Right ventricle myocardium inferior (tissue), 1 donor: ENCODE measurements at regions not wholly inside any gene's neighbourhood (a gene's known extent, or its start where the extent isn't known, plus 50 kb on each side); places are given as distances from the start of the nearest gene placed in this dataset.

Experiments used
- ATAC-seq: fragments of 200-7000 bp; cut with Tn5 transposase; one replicate; pipeline ENCODE4 v1.9.1; 2020; ENCODE audit warnings: mild to moderate bottlenecking, moderate library complexity
- DNase-seq: peaks from one replicate; pipeline ENCODE4 v3.0.0; 2021; ENCODE audit errors: missing footprints
- intact Hi-C: fragments of 100-400 bp; cut with DNase I; formaldehyde crosslinking; loops from one replicate; pipeline ENCODE4 v1.11.0; 2022
- donor health status: DM: no; HTN: yes; CAD: no; lungs with severe emphysema.

DNA sequence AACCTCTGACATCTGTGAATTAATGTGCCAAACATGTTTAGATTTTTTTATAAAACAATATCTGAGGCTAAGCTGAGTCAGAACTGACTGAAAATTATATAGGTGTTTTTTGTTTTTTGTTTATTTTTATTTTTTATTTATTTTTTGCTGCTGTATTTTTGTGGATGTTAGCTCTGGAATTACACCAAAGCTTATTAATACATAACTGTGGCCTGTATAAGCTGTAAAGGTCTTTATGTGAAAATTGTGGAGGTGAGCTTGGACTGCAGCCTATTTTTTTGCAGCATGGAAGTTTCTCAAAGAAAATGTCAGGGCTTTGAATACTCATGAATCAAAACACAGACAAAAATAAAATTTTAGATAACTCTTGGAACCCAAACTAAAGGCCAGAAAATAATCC is 199.8 kb downstream of the CHRM3 start:
- intact Hi-C loops: no loop called here
- DNase-seq (no peak), ATAC-seq (no peak)

GRCh38 chr1:239587066-239587465 is 200.7 kb downstream of the CHRM3 start:
- intact Hi-C loops: no loop called here
- ATAC-seq (no peak), DNase-seq (no peak)

- ATAC-seq (no peak), DNase-seq (no peak)
- intact Hi-C loops: no loop called here
These were observed 201.4 kb downstream of the CHRM3 start for GRCh38 chr1:239587574-239588369.

DNA sequence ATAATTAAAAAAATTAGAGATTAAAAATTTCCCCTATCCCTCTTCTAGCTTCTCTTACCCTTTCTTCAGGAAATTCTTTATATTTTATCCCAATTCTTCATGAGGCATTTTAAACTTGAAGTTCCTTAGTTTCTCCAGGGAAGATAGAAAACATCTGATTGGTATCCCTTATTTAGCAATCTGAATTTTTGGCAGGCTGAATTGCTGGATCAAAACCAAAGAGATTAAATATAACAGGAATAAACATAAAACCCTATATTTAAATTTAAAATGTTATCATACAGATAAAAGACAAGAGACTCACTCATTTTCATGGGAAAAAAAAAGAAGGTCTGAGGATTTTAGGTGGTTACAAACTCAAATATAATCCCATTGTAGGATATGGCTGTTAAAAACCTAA is 204.2 kb downstream of the CHRM3 start:
- ATAC-seq: no peak
- intact Hi-C loops: no loop called here
- DNase-seq: no peak

DNA sequence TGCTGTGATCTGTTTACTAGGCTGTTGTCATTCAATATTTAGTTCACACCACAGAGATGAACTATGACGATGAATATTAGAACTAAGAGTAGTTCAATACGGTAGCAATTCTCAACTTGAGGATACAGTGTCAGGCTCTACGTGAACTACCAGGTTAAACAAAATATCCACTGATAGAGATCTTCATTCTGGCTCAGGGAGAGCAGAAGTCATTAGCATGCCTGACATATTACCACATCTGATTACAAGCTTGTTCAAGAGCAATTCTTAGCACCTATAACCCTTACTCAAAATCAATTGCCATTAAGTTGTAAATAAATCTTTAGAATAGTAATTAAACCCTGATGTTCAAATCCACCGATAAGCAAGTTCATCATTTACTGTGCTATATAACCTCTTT is 207.2 kb downstream of the CHRM3 start:
- ATAC-seq (no peak), DNase-seq (no peak)
- intact Hi-C loops: no loop called here

DNA sequence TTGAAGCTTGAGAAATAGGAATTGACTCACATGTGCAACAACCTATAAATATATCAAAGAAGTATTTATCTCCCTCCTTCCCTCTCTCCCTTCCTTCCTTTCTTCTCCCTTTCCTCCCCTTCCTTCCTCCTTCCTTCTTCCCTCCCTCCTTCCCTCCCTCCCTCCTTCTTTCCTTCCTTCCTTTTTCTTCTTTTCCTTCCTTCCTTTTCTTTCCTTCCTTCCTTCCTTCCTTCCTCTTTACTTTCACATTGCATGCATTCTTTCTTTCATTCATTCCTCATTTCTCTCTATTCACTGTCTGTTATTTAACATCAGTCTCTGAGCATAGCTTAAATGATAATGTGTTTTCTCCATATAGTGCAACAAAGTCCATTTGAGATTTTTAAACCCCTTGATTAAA is 214.2 kb downstream of the CHRM3 start:
- ATAC-seq: no peak
- intact Hi-C loops: no loop called here
- DNase-seq: no peak

DNA sequence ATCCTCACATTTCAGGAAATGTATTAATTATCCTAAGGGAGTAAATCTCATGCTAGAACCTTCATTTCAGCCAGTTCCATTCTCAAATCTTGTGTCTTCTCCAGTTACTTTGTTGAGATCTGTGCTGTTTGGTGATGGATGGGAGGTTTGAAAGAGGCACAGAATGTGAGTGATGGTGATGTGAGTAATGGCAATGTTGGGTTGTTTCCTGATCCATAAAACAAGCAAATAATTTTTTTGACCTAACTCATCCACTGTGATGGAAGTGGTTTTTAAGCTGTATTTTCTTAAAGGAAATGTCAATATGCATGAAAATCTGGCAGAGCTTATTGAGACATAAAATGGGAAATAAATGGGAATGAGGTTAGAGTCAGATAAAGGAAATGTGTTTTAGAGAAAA is 214.7 kb downstream of the CHRM3 start:
- ATAC-seq (no peak), DNase-seq (no peak)
- intact Hi-C loops: no loop called here

- DNase-seq (no peak), ATAC-seq (no peak)
- intact Hi-C loops: no loop called here
These were observed 217.2 kb downstream of the CHRM3 start for GRCh38 chr1:239603530-239603929.

DNA sequence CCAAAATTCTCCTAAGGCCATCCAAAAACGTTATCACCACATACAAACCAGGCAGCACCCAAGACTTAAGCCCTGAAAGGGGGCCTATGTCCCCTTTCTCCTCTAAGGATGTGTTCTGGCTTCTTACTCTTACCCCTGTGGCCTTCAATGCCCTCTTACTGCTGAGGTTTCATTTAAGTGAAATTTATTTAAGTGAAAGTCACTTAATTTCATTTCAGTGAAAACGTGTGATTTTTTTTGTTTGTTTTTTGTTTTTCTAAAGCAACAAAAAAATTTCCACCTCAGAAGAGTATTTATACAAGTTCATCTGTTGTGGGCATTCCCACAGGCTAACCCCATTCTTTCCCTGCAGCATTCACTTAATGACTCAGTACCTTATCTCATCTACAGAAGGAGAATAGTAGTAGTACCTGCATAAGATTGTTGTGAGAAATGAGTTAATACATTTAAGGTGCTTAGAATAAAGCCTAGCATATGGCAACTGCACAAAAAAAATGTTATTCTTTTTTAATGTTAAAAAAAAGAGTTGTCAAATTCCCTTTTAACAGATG is 220.6 kb downstream of the CHRM3 start:
- no peak for DNase-seq
- no peak for ATAC-seq
- intact Hi-C loops: no loop called here

- intact Hi-C loops: no loop called here
- ATAC-seq (no peak), DNase-seq (no peak)
These were observed 222.1 kb downstream of the CHRM3 start for GRCh38 chr1:239608469-239608868.

- ATAC-seq: no peak
- intact Hi-C loops: no loop called here
These were observed 226.0 kb downstream of the CHRM3 start for GRCh38 chr1:239612379-239612778.

DNA sequence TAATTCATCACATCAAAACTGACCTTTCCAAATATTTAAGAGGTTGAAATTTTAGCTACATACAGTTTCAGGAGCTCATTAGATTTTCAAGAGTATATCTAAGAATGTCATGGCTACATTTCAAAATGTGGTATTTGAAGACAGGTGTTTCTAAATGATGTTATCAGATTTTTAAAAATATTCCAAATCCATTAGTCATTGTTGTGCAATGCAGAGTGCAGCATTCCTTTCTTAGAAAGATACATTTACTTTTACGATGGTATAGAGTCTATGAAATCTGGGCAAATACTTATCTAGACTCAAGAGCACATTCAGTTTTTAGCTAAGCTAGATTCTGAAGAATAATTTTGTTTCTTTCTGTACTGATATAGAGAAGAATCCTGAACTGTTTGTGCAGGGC is 230.3 kb downstream of the CHRM3 start:
- DNase-seq (no peak), ATAC-seq (no peak)
- intact Hi-C loops: no loop called here

More at GRCh38 chr1:239612379-239612778, 226.0 kb downstream of the CHRM3 start:
- no peak for DNase-seq

DNA sequence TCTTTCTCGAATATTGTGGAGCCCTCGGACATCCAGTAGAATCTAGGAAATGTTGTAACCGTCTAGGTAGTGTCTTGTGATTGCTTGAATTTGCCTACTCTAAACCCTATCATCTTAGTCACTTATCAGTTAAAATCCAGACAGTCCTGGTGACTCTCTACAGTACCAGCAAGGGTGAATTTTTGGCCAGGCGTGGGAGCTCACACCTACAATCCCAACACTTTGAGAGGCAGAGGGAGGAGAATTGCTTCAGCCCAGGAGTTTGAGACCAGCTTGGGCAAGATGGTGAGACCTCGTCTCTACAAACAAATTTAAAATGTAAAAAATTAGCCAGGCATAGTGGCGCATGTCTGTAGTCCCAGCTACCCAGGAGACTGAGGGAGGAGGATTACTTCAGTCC is 230.9 kb downstream of the CHRM3 start:
- DNase-seq (no peak), ATAC-seq (no peak)
- intact Hi-C loops: no loop called here

DNA sequence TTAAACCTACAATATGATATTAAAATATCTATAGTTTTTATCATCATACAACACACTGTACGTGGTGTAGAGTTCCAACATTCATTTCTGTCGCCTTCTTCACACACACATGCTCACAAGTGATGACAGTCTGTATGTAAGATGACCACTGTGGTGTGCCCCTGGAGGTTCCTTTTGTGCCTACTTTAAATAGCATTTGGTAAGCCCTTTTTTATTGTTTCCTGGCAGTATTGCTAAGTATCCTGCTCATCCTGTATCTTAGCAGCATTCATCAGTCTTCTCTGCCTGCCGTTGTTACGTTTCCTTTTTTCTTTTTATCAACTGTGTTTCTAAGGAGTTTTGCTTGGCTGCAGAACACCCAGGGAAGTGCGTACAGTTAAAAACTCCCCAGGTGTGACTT is 231.4 kb downstream of the CHRM3 start:
- DNase-seq (no peak), ATAC-seq (no peak)
- intact Hi-C loops: no loop called here

DNA sequence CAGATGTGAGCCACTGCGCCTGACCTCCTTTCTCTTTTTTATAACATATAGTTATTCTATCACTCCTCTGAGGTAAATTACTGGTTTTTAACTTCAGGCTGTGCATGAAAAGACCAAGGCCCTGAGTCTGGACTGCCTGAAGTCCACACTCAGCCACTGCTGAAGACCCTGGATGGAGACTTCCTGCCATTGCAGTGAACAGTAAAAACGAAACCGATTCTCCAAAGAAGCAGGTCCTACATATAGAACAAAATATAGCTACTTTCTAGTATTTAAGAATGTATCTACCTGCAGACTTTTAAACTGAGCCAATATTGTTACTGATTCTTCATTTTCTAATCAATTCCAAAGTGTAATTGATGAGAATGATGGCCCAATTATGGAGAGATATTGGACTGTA is 232.8 kb downstream of the CHRM3 start:
- intact Hi-C loops: no loop called here
- no peak for DNase-seq
- ATAC-seq: no peak

DNA sequence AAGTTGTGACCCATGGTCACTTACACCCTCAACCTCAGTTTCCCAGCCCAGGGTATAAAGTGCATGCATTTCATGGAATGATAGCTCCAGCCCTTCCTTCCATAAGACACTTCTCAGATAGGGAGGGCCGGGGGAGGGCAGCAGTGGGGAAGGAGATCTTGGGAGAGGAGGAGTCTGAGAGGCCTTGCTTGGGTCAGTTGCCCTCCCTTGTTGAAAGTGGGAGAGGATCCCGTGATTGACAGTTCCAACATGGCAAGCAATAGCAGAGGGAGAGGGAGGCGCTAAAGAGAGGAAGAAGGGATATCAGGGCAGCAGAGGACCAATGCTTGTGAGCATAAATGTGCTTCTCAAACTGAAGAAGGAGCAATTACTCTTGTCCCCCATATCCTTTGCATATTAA is 244.4 kb downstream of the CHRM3 start:
- no peak for DNase-seq
- ATAC-seq: no peak
- intact Hi-C loops: no loop called here

DNA sequence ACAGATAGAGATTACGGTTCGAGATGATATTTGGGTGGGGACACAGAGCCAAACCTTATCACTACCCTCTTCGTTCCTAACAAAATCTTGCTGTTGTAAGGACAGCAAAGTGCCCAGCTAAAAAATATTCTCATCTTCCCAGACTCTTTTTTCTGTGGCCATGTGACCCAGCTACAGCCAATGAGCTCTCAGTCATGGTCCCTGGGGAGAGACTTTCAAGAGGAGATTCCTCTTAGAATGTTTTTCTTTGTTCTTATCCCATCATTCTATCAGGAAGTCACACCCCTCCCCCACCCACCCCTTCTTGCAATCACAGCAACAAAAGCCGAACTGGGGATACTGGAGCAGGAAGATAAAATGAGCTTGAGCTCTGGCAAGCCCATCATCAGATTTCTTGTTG is 247.1 kb downstream of the CHRM3 start:
- ATAC-seq: no peak

DNA sequence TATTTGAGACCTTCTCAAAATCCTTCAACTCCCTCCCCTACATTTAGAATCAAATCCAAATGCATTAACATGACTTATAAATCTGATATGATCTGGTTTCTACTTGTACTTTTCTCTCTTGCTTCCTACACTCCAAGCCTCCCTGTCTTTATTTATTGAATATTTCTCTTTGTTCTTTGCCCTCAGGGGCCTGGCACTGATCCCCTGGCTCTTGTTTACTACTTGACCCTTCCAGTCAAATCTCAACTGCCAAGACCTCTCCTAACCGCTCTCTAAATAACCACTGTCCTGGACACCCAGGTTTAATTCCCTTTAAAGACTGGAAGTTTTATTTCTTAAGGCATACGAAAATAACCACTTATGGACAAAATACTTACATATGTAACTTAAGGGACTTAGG is 248.9 kb downstream of the CHRM3 start:
- DNase-seq (no peak), ATAC-seq (no peak)
- intact Hi-C loops: no loop called here

More for the DNA sequence above, 247.1 kb downstream of the CHRM3 start:
- no peak for DNase-seq
- intact Hi-C loops: no loop called here

DNA sequence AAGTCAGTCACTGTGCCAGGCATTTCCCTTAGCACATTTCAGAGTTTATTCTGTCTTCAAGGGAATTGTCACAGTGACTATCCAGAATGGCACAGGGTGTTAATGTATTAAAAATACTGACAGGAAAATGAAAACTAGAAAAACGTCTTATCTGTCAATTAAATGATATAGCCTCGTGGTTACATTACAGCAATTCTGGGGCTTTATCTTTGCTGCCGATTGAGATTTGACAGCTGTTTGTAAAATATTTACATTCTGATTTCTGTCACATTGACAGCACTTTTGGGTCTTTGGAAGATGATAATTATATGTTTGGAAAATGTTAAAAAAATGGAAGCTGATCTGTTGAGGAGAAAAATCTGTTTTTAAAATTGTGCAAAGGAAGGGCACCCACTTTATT is 250.0 kb downstream of the CHRM3 start:
- intact Hi-C loops: no loop called here
- DNase-seq (no peak), ATAC-seq (no peak)

- intact Hi-C loops: no loop called here
- ATAC-seq (no peak), DNase-seq (peak; percentile 50)
These were observed 258.2 kb downstream of the CHRM3 start for GRCh38 chr1:239644604-239645003.

DNA sequence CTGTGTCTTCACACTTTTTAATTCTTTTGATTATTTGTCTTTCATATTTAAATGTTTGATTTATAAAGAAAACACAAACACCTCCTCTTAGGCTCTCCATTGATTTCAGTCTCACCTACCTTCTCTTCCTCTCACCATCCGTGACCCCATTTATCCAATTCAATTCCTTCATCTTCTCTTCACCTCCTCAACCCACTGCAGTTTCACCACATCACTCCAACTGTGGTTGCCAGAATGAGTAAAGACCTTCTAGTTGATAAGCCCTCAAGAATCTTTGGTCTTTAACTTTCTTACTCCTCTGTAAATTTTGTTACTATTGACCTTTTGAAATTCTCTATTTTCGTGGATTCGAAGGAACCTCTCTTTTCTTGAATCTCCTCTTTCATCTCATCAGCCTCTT is 260.7 kb downstream of the CHRM3 start:
- DNase-seq (no peak), ATAC-seq (no peak)
- intact Hi-C loops: no loop called here
